ENCODE measurements at regions not wholly inside any gene's neighbourhood (a gene's known extent, or its start where the extent isn't known, plus 50 kb on each side); places are given as distances from the start of the nearest gene placed in this dataset.

DNA sequence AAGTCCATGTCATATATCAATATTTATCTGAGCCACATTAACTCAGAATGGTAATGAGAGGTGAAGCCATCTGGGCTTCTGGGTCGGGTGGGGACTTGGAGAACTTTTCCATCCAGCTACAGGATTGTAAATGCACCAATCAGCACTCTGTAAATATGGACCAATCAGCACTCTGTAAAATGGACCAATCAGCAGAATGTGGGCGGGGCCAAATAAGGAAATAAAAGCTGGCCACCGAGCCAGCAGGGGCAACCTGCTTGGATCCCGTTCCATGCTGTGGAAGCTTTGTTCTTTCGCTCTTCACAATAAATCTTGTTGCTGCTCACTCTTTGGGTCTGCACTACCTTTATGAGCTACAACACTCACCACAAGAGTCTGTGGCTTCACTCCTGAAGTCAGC is 253.4 kb downstream of the JRKL start:
- TF ChIP-seq JUN (IDR thresholded peaks at IDR 0.05; ENCODE audit: borderline replicate concordance, insufficient read depth, insufficient read length, low read depth), result no peak
- TF ChIP-seq, protein P1, sequence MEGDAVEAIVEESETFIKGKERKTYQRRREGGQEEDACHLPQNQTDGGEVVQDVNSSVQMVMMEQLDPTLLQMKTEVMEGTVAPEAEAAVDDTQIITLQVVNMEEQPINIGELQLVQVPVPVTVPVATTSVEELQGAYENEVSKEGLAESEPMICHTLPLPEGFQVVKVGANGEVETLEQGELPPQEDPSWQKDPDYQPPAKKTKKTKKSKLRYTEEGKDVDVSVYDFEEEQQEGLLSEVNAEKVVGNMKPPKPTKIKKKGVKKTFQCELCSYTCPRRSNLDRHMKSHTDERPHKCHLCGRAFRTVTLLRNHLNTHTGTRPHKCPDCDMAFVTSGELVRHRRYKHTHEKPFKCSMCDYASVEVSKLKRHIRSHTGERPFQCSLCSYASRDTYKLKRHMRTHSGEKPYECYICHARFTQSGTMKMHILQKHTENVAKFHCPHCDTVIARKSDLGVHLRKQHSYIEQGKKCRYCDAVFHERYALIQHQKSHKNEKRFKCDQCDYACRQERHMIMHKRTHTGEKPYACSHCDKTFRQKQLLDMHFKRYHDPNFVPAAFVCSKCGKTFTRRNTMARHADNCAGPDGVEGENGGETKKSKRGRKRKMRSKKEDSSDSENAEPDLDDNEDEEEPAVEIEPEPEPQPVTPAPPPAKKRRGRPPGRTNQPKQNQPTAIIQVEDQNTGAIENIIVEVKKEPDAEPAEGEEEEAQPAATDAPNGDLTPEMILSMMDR (IDR thresholded peaks at IDR 0.05; ENCODE audit: extremely low read depth in 1 of 2, insufficient read depth in 1 of 2, low read depth in 1 of 2, low read length in 2 of 2), result no peak
- Histone ChIP-seq H3K27me3 (ENCODE audit: control insufficient read depth in 2 of 2, insufficient read depth in 2 of 2, low read length in 2 of 2) (no peaks in the 10 kb centered on the region), H3K9me1 (replicated peaks; ENCODE audit: control insufficient read depth, extremely low read depth, insufficient read depth, low read length) (no peaks in the 10 kb centered on the region), H2AFZ (ENCODE audit: low read depth, low read length) (no peak overlapping the region), H3K27ac (ENCODE audit: insufficient read depth, low read depth, low read length) (no peak overlapping the region), H3K4me2 (ENCODE audit: insufficient read depth, low read length) (no peak overlapping the region), H4K20me1 (replicated peaks; ENCODE audit: control insufficient read depth, extremely low read depth, insufficient read depth, low read length) (no peaks in the 10 kb centered on the region), H3K9me3 (replicated peaks; ENCODE audit: control insufficient read depth, insufficient read depth, low read length) (no peaks in the 10 kb centered on the region), H3K36me3 (ENCODE audit: control insufficient read depth in 2 of 2, extremely low read depth in 1 of 2, insufficient read depth in 2 of 2, low read length in 2 of 2) (no peaks in the 10 kb centered on the region), H3K79me2 (ENCODE audit: control insufficient read depth, insufficient read depth, low read length) (no peaks in the 10 kb centered on the region), H3K9ac (replicated peaks; ENCODE audit: extremely low read depth, insufficient read depth, low read length) (no peak overlapping the region), H3K4me1 (ENCODE audit: control insufficient read depth, extremely low read depth, insufficient read depth, low read length) (no peaks in the 10 kb centered on the region), H3K4me3 (replicated peaks in 1 of 3; ENCODE audit: insufficient read depth in 1 of 3, low read depth in 1 of 3, low read length in 3 of 3) (no peak overlapping the region)
- ChIA-PET POLR2A (no interaction called here), CTCF (no interaction called here)
- no peak for DNase-seq (ENCODE audit: low read depth, low spot score)
- no peak for FAIRE-seq
- BruUV-seq (replicated peaks), result no TSS peak
- dilution Hi-C loops (cut with MboI; ENCODE audit: extremely low pct_ligation_motif_present, low sequenced_read_pairs) (no loop called here), intact Hi-C loops (cut with micrococcal nuclease) (no loop called here)

GRCh38 chr11:96647621-96648020 is 257.8 kb downstream of the JRKL start:
- no peaks in the 10 kb centered on the region for H3K36me3 ChIP-seq (ENCODE audit: control insufficient read depth in 2 of 2, extremely low read depth in 1 of 2, insufficient read depth in 2 of 2, low read length in 2 of 2)
- H2AFZ ChIP-seq (ENCODE audit: low read depth, low read length), result no peak overlapping the region
- ChIA-PET POLR2A (no interaction called here), CTCF (no interaction called here)
- TF ChIP-seq JUN (IDR thresholded peaks at IDR 0.05; ENCODE audit: borderline replicate concordance, insufficient read depth, insufficient read length, low read depth) (no peak), POLR2AphosphoS5 (IDR thresholded peaks at IDR 0.05; ENCODE audit: insufficient read depth, low read depth, low read length) (no peak), GATA2 (IDR thresholded peaks at IDR 0.05; ENCODE audit: insufficient read depth, insufficient read length, low read depth, low read length) (no peak), EZH2 (IDR thresholded peaks at IDR 0.05; ENCODE audit: borderline replicate concordance, low read depth, low read length, severe bottlenecking) (no peak)
- TF ChIP-seq, protein P1 (IDR thresholded peaks at IDR 0.05; ENCODE audit: extremely low read depth in 1 of 2, insufficient read depth in 1 of 2, low read depth in 1 of 2, low read length in 2 of 2), result no peak
- TF ChIP-seq, protein P2, sequence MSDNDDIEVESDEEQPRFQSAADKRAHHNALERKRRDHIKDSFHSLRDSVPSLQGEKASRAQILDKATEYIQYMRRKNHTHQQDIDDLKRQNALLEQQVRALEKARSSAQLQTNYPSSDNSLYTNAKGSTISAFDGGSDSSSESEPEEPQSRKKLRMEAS (IDR thresholded peaks at IDR 0.05; ENCODE audit: insufficient read depth, insufficient read length), result no peak
- H3K4me2 ChIP-seq (ENCODE audit: insufficient read depth, low read length), result no peak overlapping the region
- no TSS peak for BruUV-seq (replicated peaks)
- no peak overlapping the region for H3K9ac ChIP-seq (replicated peaks; ENCODE audit: extremely low read depth, insufficient read depth, low read length)
- H4K20me1 ChIP-seq (replicated peaks; ENCODE audit: control insufficient read depth, extremely low read depth, insufficient read depth, low read length), result no peaks in the 10 kb centered on the region
- intact Hi-C loops (cut with micrococcal nuclease), result no loop called here
- no peak overlapping the region for H3K4me3 ChIP-seq (replicated peaks in 1 of 3; ENCODE audit: insufficient read depth in 1 of 3, low read depth in 1 of 3, low read length in 3 of 3)
- dilution Hi-C loops (cut with MboI; ENCODE audit: extremely low pct_ligation_motif_present, low sequenced_read_pairs), result no loop called here
- no peaks in the 10 kb centered on the region for H3K27me3 ChIP-seq (ENCODE audit: control insufficient read depth in 2 of 2, insufficient read depth in 2 of 2, low read length in 2 of 2)
- no peaks in the 10 kb centered on the region for H3K9me3 ChIP-seq (replicated peaks; ENCODE audit: control insufficient read depth, insufficient read depth, low read length)
- no peaks in the 10 kb centered on the region for H3K79me2 ChIP-seq (ENCODE audit: control insufficient read depth, insufficient read depth, low read length)
- FAIRE-seq (no peak), DNase-seq (ENCODE audit: low read depth, low spot score) (no peak)
- no peaks in the 10 kb centered on the region for H3K9me1 ChIP-seq (replicated peaks; ENCODE audit: control insufficient read depth, extremely low read depth, insufficient read depth, low read length)
- H3K27ac ChIP-seq (ENCODE audit: insufficient read depth, low read depth, low read length), result no peak overlapping the region
- H3K4me1 ChIP-seq (ENCODE audit: control insufficient read depth, extremely low read depth, insufficient read depth, low read length), result no peaks in the 10 kb centered on the region

All from endothelial cell of umbilical vein (primary cell).